DMS79 (cell line): ENCODE measurements at regions not wholly inside any gene's neighbourhood (a gene's known extent, or its start where the extent isn't known, plus 50 kb on each side); places are given as distances from the start of the nearest gene placed in this dataset.

ENCODE experiments used
- DNase-seq: peaks from one replicate; lab custom pipeline; 2025; lab: John Stamatoyannopoulos, UW

GRCh38 chr14:38113546-38113945 lies 94.2 kb upstream of the SSTR1 start:
- no peak for DNase-seq

GRCh38 chr14:38116895-38117294 lies 90.8 kb upstream of the SSTR1 start:
- no peak for DNase-seq

GRCh38 chr14:38120109-38120508 lies 87.6 kb upstream of the SSTR1 start:
- DNase-seq: no peak

- DNase-seq: no peak
Measured at GRCh38 chr14:38121320-38122020, 86.2 kb upstream of the SSTR1 start.

GRCh38 chr14:38122241-38122640 lies 85.5 kb upstream of the SSTR1 start:
- no peak for DNase-seq

DNA sequence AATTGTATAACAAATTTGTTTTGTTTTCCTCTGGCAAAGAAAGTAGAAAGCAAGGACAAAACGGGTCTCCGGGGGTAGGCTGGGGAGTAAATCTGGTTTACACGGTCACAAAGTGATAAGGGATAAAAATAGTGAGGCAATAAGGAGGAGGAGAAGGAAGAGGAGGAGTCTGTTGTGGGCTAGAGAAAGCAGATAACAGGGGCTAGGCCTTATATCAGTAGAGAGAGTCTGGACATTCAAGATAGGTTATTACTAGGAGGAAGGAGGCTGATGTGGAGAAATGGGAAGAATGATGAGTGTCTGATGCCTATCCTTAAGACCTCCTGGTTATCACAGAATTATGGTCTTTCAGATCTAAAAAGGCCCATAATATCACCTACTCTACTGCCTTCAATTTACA lies 83.2 kb upstream of the SSTR1 start:
- DNase-seq: no peak

DNA sequence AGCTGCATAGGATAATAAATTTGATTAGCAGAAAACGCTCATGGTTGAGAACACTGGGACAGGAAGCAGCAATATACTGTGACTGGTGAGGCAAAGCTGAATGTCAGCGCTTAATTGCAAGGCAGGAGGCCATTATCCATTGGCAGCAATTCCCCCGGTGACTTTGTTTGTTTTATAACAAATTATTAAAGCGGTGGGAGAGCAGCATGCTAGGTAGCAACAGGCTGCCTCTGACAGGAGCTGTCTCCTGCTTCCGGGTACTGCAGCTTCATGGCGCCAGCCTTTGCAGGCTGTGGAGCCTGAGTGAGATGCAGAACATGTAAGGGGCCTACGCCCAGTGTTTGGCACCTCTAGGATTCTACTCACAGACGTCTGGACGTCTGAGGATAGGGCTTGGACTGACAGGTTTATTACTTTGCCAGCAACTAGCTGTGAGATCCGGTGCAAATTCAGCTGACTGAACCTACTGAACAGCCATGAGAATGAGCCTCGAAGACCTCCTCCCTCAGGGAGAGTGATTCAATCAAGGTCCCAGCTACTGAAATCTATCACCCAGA lies 82.1 kb upstream of the SSTR1 start:
- no peak for DNase-seq

- DNase-seq: no peak
Measured at GRCh38 chr14:38127356-38127755, 80.3 kb upstream of the SSTR1 start.

DNA sequence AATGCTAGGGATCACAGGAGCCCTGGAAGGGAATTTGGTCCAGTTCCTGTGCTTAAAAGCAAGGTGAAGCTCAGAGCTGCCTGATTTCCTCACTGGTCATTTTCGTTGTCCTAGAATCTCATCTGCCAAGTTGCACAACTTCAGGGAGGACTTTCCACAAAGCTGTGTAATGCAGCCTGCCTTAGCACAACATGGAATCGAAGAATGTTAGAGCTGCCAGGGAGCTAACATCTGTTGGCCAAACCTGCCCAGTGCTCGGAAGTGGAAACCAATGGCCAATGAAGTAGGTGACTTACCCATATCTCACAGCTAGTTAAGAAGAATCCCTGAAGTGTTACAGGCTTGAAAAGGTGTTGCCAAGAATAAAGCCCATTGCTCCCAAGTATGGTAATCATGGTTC lies 79.9 kb upstream of the SSTR1 start:
- no peak for DNase-seq

DNA sequence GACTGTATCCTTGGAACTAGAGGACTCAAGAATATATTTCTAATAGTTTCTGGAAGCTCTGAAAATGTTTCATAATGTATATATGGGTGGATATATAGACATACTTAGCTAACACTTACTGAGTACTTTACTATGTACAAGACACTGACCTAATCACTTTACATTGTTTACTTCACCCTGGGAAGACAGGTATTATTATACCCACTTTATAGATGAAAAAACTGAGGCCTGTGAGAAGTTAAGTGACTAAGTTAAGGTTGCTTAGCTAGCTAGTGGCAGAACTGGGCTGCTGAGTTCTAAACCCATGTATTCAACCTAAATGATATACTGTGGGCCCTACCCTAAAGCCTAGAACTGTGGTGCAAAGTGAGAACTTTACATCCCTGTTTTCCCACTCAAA lies 79.1 kb upstream of the SSTR1 start:
- DNase-seq: no peak

DNA sequence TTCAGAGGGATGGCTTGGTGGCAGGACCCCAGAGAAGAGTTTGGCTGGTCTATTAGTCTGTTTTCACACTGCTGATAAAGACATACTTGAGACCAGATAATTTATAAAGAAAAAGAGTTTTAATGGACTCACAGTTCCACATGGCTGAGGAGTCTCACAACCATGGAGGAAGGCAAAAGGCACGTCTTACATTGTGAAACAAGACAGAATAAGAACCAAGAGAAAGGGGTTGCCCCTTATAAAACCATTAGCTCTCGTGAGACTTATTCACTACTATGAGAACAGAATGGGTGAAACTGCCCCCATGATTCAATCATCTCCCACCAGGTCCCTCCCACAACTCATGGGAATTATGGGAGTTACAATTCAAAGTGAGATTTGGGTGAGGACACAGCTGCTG lies 78.5 kb upstream of the SSTR1 start:
- no peak for DNase-seq

DNA sequence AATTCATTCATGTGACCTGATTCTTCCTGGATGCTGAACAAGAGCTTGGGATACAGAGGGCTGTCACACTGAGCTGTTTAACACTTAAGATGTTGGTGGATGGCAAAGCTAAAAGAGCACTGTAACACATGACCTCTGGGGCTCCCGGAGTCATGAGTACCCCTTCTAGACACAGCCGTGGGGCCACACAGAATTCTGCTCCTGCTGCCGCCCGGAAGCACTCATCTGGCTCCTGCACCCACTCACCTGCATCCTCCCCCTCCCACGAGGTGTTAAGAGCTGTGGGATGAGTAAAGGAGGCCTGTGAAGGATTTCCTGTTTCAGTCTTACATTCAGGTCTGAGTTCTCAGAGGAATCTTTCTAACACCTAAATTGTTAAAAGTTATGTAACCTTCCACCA lies 78.0 kb upstream of the SSTR1 start:
- DNase-seq: no peak

- DNase-seq: no peak
Measured at GRCh38 chr14:38134416-38135030, 73.2 kb upstream of the SSTR1 start.

DNA sequence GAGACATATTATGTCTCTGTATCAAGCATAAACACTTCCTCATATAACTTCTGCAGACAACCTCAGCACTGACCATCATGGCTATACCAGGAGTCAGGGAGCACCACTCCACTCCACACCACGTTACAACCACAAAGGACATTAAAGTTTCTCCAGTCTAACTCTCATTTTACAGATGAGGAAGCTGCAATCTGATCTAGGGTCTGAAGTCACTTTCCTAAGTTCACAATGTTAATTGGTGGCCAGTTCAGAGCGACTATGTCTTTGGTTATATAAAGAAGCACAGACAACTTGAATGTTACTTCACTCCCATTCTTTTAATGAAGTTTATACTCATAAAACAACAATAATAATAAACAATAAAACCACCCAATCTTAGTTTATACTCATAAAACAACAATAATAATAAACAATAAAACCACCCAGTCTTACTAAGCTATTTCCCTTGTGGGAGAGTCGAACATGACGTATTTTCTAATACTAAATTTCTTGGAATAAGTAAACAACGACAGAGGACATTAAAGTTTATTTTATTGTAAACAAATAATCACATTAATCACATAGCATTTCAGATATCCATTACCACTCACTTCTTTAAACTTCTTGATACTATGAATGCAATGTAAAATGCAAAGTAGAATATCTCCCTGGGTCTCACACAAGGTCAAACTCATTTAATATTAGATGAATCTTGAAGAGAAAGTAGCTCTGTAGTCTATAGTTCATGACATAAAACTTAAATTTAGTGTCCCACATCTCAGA lies 72.4 kb upstream of the SSTR1 start:
- DNase-seq: no peak

- DNase-seq: no peak
Measured at GRCh38 chr14:38137005-38137404, 70.7 kb upstream of the SSTR1 start.

DNA sequence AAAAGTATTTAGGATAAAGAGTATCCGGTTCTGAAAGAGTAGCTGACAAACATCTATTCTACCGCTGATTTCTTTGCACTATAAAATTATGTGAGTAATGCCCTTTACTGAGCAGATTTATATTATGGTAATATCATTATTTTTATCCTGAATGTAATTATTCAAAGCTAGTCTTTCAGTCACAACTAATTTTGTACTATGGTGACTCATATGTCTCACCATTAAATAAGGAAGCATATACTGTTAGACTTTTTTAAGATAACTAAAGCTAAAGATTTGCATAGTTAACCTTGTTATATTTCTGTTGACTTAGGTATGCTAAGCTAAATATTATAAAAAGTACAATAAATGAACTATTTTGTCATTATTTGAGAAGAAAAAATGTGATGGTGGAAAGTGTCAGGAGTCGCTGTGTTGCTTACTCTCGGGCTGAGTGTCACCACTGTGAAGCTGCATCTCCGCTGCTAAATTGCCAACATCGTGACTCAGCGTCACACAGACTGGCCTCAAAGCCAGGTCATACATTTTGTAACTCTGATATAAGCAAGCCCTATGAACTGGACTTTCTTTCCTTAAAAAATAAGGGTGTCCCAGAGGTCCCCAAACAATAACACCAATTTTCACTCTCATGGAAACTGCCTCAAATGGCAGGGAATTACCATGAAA lies 69.1 kb upstream of the SSTR1 start:
- DNase-seq: no peak

GRCh38 chr14:38139926-38140325 lies 67.8 kb upstream of the SSTR1 start:
- DNase-seq: no peak

DNA sequence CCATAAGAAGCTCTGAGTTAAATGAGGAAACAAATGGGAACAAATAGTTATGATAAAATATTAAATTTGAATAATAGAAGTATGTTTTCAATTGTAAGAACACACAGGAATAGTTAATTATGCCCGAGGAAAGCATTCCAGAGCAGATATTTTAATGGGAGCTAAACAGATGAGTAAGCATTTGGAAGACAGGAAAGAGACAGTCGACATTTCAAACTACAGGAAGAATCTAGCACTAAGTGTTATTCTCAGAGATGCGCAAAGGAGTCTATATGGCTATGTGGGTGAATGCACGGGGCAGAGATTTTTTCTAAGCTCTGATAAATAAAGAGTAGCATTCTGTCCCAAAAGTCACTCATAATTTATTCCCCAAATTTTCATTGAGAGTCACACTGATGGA lies 64.5 kb upstream of the SSTR1 start:
- no peak for DNase-seq

GRCh38 chr14:38143659-38144505 lies 63.8 kb upstream of the SSTR1 start:
- DNase-seq: no peak

DNA sequence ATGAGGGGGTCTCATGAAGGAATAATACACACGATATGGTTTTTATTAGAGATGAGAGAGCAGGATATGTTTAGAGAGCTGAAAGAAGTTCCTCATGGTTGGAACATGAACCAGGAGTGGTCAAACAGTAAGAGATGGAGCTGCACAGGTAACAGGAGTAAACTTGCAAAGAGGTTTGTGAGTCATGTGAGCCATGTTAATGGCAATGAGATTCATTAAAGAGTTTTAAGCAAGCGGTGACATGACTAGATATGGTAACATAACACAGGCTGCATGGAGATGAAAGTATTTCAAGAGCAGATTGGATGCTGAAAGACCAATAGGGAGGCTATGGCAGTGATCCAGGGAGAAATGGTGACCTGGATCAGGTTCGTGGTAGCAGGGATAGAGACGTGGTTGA lies 62.6 kb upstream of the SSTR1 start:
- DNase-seq: peak; percentile 80

- DNase-seq: no peak
Measured at GRCh38 chr14:38150075-38150474, 57.6 kb upstream of the SSTR1 start.
